ENCODE measurements at regions not wholly inside any gene's neighbourhood (a gene's known extent, or its start where the extent isn't known, plus 50 kb on each side); places are given as distances from the start of the nearest gene placed in this dataset.

GRCh38 chr4:155081222-155081621 lies 127.2 kb upstream of the NPY2R start:
- no peak for TF ChIP-seq CTCF (IDR thresholded peaks at IDR 0.05)
- no peak for DNase-seq
- Mint-ChIP-seq H3K9me3 (peaks cover 2% of the 10 kb centered on the region), H3K27me3 (no peaks in the 10 kb centered on the region), H3K4me3 (no peak overlapping the region), H3K36me3 (ENCODE audit: low read depth) (no peaks in the 10 kb centered on the region), H3K4me1 (no peaks in the 10 kb centered on the region), H3K27ac (no peak overlapping the region)
- POLR2A ChIA-PET = no interaction called here
- intact Hi-C loops (cut with micrococcal nuclease) = no loop called here
- CTCF ChIA-PET = no interaction called here
- ATAC-seq (ENCODE audit: low read depth) = no peak

GRCh38 chr4:155085843-155086530 lies 122.4 kb upstream of the NPY2R start:
- ChIA-PET CTCF (no interaction called here), POLR2A (no interaction called here)
- intact Hi-C loops (cut with micrococcal nuclease) = no loop called here
- TF ChIP-seq CTCF (IDR thresholded peaks at IDR 0.05) = no peak
- no peak overlapping the region for H3K4me3 Mint-ChIP-seq
- peaks cover 2% of the 10 kb centered on the region for H3K9me3 Mint-ChIP-seq
- no peaks in the 10 kb centered on the region for H3K4me1 Mint-ChIP-seq
- ATAC-seq (ENCODE audit: low read depth) (no peak), DNase-seq (no peak)
- H3K27ac Mint-ChIP-seq = no peak overlapping the region
- H3K36me3 Mint-ChIP-seq (ENCODE audit: low read depth) = no peaks in the 10 kb centered on the region
- H3K27me3 Mint-ChIP-seq = no peaks in the 10 kb centered on the region

- no peak for ATAC-seq (ENCODE audit: low read depth)
Observed at GRCh38 chr4:155094201-155094820, 114.1 kb upstream of the NPY2R start.

GRCh38 chr4:155099231-155099630 lies 109.2 kb upstream of the NPY2R start:
- CTCF ChIA-PET = no interaction called here
- DNase-seq (no peak), ATAC-seq (ENCODE audit: low read depth) (no peak)
- Mint-ChIP-seq H3K4me3 (no peak overlapping the region), H3K4me1 (no peaks in the 10 kb centered on the region), H3K27ac (no peak overlapping the region), H3K27me3 (no peaks in the 10 kb centered on the region), H3K9me3 (no peaks in the 10 kb centered on the region), H3K36me3 (ENCODE audit: low read depth) (no peaks in the 10 kb centered on the region)
- TF ChIP-seq CTCF (IDR thresholded peaks at IDR 0.05) = no peak
- POLR2A ChIA-PET = no interaction called here
- intact Hi-C loops (cut with micrococcal nuclease) = loop anchor here (5.0 kb wide), 1 partner anchor 188 kb away; no protein-coding TSS in a partner anchor

More at GRCh38 chr4:155094201-155094820, 114.1 kb upstream of the NPY2R start:
- H3K4me3 Mint-ChIP-seq = no peak overlapping the region
- no peaks in the 10 kb centered on the region for H3K36me3 Mint-ChIP-seq (ENCODE audit: low read depth)
- no peaks in the 10 kb centered on the region for H3K27me3 Mint-ChIP-seq
- no peaks in the 10 kb centered on the region for H3K9me3 Mint-ChIP-seq
- CTCF ChIA-PET = no interaction called here
- intact Hi-C loops (cut with micrococcal nuclease) = no loop called here
- POLR2A ChIA-PET = no interaction called here
- no peaks in the 10 kb centered on the region for H3K4me1 Mint-ChIP-seq
- DNase-seq = no peak
- no peak overlapping the region for H3K27ac Mint-ChIP-seq
- no peak for TF ChIP-seq CTCF (IDR thresholded peaks at IDR 0.05)

- ChIA-PET CTCF (no interaction called here), POLR2A (no interaction called here)
- DNase-seq (no peak), ATAC-seq (ENCODE audit: low read depth) (no peak)
- H3K27me3 Mint-ChIP-seq = no peaks in the 10 kb centered on the region
- H3K9me3 Mint-ChIP-seq = no peaks in the 10 kb centered on the region
- no peak overlapping the region for H3K4me3 Mint-ChIP-seq
- TF ChIP-seq CTCF (IDR thresholded peaks at IDR 0.05) = no peak
- no peaks in the 10 kb centered on the region for H3K4me1 Mint-ChIP-seq
- no peak overlapping the region for H3K27ac Mint-ChIP-seq
- no peaks in the 10 kb centered on the region for H3K36me3 Mint-ChIP-seq (ENCODE audit: low read depth)
- intact Hi-C loops (cut with micrococcal nuclease) = no loop called here
Observed at GRCh38 chr4:155106629-155107028, 101.8 kb upstream of the NPY2R start.
